ENCODE measurements at regions not wholly inside any gene's neighbourhood (a gene's known extent, or its start where the extent isn't known, plus 50 kb on each side); places are given as distances from the start of the nearest gene placed in this dataset.

GRCh38 chr6:149150301-149150700 lies 167.2 kb upstream of the TAB2 start:
- DNase-seq: no peak

- no peak for DNase-seq
Observed at GRCh38 chr6:149150801-149151398, 166.6 kb upstream of the TAB2 start.

GRCh38 chr6:149152521-149152920 lies 165.0 kb upstream of the TAB2 start:
- DNase-seq: no peak

DNA sequence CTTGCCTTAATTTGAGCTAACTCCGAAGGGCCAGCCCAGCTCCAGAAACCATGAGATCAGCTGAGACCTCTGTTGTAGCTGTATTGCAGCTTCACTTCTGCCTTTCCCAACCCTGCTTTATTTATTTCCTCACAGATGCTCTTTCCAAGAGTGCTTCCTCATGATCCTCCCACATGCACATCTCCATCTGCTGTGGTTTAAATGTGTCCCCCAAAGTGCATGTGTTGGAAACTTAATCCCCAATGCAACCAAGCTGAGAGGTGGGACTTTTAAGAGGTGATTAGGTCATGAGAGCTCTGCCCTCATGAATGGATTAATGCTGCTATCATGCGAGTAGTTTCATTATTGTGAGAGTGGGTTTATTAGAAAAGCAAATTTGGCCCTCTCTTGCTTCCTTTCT lies 164.4 kb upstream of the TAB2 start:
- DNase-seq: no peak

GRCh38 chr6:149153693-149154092 lies 163.8 kb upstream of the TAB2 start:
- no peak for DNase-seq

- DNase-seq: no peak
Observed at GRCh38 chr6:149154261-149154821, 163.2 kb upstream of the TAB2 start.

DNA sequence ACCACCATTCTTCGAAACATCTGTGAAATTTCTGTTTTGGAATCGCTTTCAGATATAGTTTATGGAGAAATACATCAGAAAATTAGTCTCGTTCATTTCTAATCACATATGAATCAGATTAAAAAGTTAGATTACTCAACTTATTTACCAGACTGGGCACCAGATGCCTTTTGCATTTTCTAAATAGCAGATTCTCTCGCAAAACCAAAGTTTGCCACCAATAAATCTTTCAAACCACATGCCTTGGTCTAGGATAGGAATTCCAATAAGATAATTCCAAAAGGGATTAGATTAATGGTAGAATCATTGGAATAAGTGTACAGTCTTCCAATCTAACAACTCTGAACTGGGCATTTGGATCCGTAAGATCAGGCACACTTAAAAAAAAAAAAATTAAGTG lies 160.4 kb upstream of the TAB2 start:
- DNase-seq: no peak

GRCh38 chr6:149158076-149158475 lies 159.4 kb upstream of the TAB2 start:
- no peak for DNase-seq

DNA sequence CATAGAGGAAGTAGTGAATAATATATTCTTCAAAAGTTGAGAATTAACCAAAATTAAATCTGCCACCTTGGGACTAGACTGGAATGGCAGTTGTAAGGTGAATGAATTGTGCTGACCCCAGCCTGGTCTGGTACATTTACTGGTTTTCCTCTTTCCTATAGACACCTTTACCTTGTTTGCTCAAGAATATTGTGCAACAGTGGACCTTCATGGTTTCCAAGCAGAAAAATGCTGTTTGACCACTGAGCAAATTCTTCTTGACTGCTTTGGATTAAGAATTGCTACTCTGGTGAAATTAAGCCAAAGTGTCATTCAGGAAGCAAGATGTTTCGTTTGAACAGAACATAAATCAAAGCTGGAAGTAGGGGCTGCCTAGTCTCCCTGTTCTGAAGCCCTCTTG lies 156.6 kb upstream of the TAB2 start:
- no peak for DNase-seq

GRCh38 chr6:149162924-149163323 lies 154.6 kb upstream of the TAB2 start:
- DNase-seq: no peak

GRCh38 chr6:149164199-149164750 lies 153.2 kb upstream of the TAB2 start:
- no peak for DNase-seq

GRCh38 chr6:149166336-149166735 lies 151.2 kb upstream of the TAB2 start:
- DNase-seq: no peak

GRCh38 chr6:149166747-149167146 lies 150.8 kb upstream of the TAB2 start:
- no peak for DNase-seq

- DNase-seq: no peak
Observed at GRCh38 chr6:149168968-149169367, 148.5 kb upstream of the TAB2 start.

DNA sequence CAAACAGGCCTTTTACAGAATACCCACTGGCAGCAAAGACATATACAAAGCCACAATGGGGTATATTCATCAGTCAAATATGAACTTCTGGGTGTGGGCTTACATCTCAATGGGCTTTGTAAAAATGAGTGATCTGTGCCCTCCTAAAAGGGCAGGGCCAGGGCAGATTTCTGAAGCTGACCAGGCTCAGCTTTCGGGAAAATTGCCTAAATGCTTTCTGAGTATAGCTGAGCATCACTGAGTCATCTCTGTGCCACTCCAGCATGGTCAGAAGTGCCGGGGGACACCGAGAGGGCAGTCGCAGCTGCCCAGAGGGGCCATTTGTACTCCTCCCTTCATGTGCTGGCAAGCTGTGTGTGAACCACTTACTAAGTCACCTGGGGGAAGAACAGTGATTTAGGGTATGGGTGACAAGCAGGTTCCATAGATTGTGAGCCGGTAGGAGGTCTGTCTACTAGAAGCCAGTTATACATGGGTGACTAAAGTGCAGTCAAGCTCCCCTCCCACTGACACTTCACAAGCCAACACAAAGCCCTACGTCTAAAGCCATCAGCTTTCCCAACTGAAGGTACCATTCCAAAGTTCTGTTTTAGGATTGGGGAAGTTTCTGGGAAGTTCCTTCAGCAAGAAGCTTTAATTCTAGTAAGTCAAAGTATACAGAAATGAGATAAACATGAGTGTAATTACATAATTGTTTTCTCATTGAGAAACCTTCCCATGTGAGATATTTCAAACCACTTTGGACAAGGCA lies 147.6 kb upstream of the TAB2 start:
- DNase-seq: no peak

GRCh38 chr6:149170564-149171452 lies 146.7 kb upstream of the TAB2 start:
- peak; percentile 34 for DNase-seq

DNA sequence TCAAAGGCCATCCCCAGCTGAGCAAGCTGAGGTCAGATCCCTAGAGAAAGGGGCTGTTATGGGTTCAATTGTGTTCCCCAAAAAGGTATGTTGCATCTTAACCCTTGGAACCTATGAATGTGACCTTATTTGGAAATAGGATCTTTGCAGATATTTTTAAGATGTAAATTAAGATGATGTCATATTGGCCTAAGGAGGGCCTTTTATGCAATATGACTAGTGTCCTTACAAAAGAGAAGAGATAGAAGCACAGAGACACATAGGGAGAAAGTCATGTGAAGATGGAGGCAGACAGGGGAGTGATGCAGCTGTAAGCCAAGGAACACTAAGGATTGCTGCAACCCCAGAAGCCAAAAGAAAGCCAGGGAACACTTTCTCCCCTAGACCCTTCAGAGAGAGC lies 144.3 kb upstream of the TAB2 start:
- DNase-seq: no peak

DNA sequence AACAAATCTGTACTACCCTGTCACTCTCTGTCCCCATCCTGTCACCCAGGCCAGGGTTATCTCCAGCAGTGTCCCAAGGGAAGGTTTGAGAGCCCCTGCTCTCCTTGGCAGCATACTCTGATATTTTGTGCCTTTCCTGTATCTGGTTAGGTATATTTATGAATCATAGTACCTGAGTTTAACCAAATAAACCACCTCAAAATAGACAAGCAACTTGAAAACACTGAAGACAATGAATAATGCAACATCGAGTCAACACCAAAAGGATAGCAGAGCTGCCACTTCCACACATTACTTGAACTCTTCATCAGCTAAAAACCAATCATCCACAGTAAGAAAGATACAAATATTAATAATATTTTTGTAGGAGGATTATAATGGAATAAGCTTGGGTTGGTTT lies 142.6 kb upstream of the TAB2 start:
- no peak for DNase-seq

DNA sequence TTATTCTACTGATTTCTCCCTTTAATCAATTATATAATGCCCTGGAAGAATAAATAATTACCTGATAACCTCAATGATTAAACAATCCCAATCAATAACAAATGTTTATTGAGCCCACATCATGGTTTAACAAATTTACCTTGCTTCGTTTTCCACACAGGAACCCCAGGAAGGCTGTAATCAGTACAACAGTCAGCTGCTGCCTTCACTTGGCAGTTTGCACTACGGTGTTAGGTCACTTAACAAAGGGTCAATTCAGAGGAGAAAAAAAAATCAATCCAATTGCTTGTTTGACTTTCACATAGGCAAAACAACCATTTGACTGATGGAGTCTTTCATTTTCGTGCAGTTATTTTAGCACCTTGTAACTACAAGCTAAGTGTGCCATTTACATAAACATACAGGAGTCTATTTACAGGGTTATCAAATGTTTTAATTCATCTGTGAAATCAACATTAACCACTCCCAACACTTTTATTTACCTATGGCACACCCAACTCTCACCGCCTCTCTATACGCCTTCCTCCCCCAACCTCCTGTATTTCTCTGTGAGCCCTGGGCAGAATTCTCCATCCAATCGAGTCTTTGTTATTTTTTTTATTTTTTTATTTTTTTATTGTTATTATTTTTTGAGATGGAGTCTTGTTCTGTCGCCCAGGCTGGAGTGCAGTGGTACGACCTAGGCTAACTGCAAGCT lies 140.4 kb upstream of the TAB2 start:
- no peak for DNase-seq

GRCh38 chr6:149179431-149179830 lies 138.1 kb upstream of the TAB2 start:
- DNase-seq: no peak

DNA sequence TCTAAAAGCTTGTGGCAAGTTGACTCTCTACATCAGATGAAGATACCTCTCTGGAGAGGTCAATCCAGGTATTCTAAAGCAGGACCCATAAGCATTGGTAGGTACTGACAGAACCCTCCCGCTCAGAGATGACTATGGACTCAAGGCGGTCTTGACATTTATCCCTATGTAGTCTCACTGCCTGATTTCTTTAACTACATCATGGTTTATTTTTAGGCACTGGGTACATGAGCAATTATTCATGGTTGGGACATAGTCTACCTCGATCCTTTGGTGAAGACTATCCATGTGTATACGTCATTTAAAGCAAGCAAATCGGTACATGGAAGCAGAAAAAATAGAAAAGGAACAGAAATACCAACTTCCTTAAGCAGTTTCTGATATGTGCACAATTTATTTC lies 136.2 kb upstream of the TAB2 start:
- no peak for DNase-seq

DNA sequence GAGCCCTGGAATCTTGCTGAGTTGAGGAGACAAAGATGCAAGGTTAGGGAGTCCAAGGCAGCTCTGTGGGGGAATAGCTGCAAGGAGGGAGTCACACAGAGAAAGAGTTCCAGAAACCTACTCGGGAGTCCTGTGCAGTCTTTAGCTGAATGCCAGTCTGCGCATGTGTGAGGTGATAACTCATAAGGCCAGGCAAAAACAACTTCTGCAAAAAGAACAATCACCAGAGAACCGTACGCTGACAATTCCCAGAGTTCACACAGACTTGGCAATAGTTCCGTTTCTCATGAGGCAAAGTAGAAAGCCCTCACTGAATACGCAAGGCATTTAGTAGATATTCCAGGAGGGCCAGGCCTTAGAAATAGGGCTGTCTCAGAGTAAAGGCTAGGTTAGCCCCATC lies 135.2 kb upstream of the TAB2 start:
- no peak for DNase-seq
